IMR-90 (cell line): ENCODE measurements at regions not wholly inside any gene's neighbourhood (a gene's known extent, or its start where the extent isn't known, plus 50 kb on each side); places are given as distances from the start of the nearest gene placed in this dataset.

Source experiments
- ATAC-seq: fragments of 200-7000 bp; cut with Tn5 transposase; 2 replicates; pipeline ENCODE4 v1.9.1; 2020; ENCODE audit warnings: low read depth, mild to moderate bottlenecking, moderate library complexity
- BruUV-seq: library from RNA; stranded (reverse); fragments of 400-500 nt; replicated peaks from 2 replicates; lab custom pipeline; 2021; lab: Mats Ljungman, UMichigan
- CTCF ChIA-PET: fragments of 300-600 bp; formaldehyde crosslinking; extraction: SDS; loops from one replicate; lab custom pipeline; 2021; ENCODE audit warnings: antibody characterized with exemption; lab: Yijun Ruan, JAX
- POLR2A ChIA-PET: fragments of 300-600 bp; sonication (Branson Sonifier 250); formaldehyde crosslinking; loops from one replicate; lab custom pipeline; 2022; ENCODE audit warnings: antibody characterized with exemption; ENCODE audit not compliant: unreplicated experiment; lab: Charles Lee
- DNase-seq: peaks from one replicate; pipeline ENCODE4 v3.0.0; 2013
- H2AFZ ChIP-seq: replicated peaks from 2 replicates; pipeline ENCODE3; 2013; ENCODE audit warnings: low read length, mild to moderate bottlenecking; ENCODE audit not compliant: poor library complexity
- H2AK5ac ChIP-seq: 2 replicates; pipeline ENCODE4 v1.6.1; 2013; ENCODE audit warnings: low read depth, low read length, inconsistent platforms
- H2AK9ac ChIP-seq: replicated peaks from 2 replicates; pipeline ENCODE3; 2013; ENCODE audit warnings: mild to moderate bottlenecking, low read depth, low read length, moderate library complexity; ENCODE audit not compliant: poor library complexity
- H2BK120ac ChIP-seq: 2 replicates; pipeline ENCODE4 v1.6.1; 2013; ENCODE audit warnings: low read depth, low read length, inconsistent platforms
- H2BK15ac ChIP-seq: 3 replicates; pipeline ENCODE4 v1.6.1; 2013; ENCODE audit warnings: low read depth, low read length, inconsistent platforms
- H2BK20ac ChIP-seq: 2 replicates; pipeline ENCODE4 v1.6.1; 2013; ENCODE audit warnings: low read depth, mild to moderate bottlenecking, inconsistent platforms, low read length, moderate library complexity
- H2BK5ac ChIP-seq: 2 replicates; pipeline ENCODE4 v1.6.1; 2013; ENCODE audit warnings: mild to moderate bottlenecking, low read depth, low read length, inconsistent platforms; ENCODE audit not compliant: poor library complexity, severe bottlenecking
- H3K14ac ChIP-seq: replicated peaks from 2 replicates; pipeline ENCODE4 v1.6.1; 2013; ENCODE audit warnings: low read depth, low read length, inconsistent platforms
- H3K18ac ChIP-seq: 2 replicates; pipeline ENCODE4 v1.6.1; 2013; ENCODE audit warnings: low read depth, low read length, control low read depth
- H3K23ac ChIP-seq: 2 replicates; pipeline ENCODE4 v1.6.1; 2013; ENCODE audit warnings: low read depth, low read length, inconsistent platforms
- H3K27ac ChIP-seq: 2 replicates; pipeline ENCODE4 v1.5.1; 2013; ENCODE audit warnings: mild to moderate bottlenecking, control low read depth, low read length; ENCODE audit not compliant: insufficient read depth
- H3K27me3 ChIP-seq: 2 replicates; pipeline ENCODE4 v1.6.1; 2013; ENCODE audit warnings: low read length; ENCODE audit not compliant: control insufficient read depth, insufficient read depth
- H3K36me3 ChIP-seq: 2 replicates; pipeline ENCODE4 v1.6.1; 2013; ENCODE audit warnings: low read length, mixed read lengths; ENCODE audit not compliant: control insufficient read depth, insufficient read depth
- H3K4ac ChIP-seq: 2 replicates; pipeline ENCODE4 v1.6.1; 2013; ENCODE audit warnings: low read depth, low read length, inconsistent platforms
- H3K4me1 ChIP-seq: 2 replicates; pipeline ENCODE4 v1.6.1; 2013; ENCODE audit warnings: low read length, mixed read lengths; ENCODE audit not compliant: control insufficient read depth, insufficient read depth
- H3K4me2 ChIP-seq: 2 replicates; pipeline ENCODE4 v1.6.1; 2013; ENCODE audit warnings: low read depth, mild to moderate bottlenecking, control low read depth, low read length, moderate library complexity
- H3K4me3 ChIP-seq: 2 replicates; pipeline ENCODE4 v1.5.1; 2013; ENCODE audit warnings: low read depth, mild to moderate bottlenecking, control low read depth, low read length, moderate library complexity; ENCODE audit not compliant: insufficient read depth
- H3K56ac ChIP-seq: 2 replicates; pipeline ENCODE4 v1.6.1; 2013; ENCODE audit warnings: low read length, inconsistent platforms; ENCODE audit not compliant: insufficient read depth; ENCODE audit errors: extremely low read depth
- H3K79me1 ChIP-seq, 2 experiments: 2 replicates each; pipeline ENCODE4 v1.6.1; 2013; ENCODE audit warnings: low read length in 2 of 2, inconsistent platforms in 1 of 2, low read depth in 1 of 2
- H3K9ac ChIP-seq: 2 replicates; pipeline ENCODE4 v1.6.1; 2013; ENCODE audit warnings: low read depth, low read length, control low read depth
- H3K9me1 ChIP-seq: 2 replicates; pipeline ENCODE4 v1.6.1; 2013; ENCODE audit warnings: low read length, inconsistent platforms; ENCODE audit not compliant: insufficient read depth
- H3K9me3 ChIP-seq: 2 replicates; pipeline ENCODE4 v1.6.1; 2013; ENCODE audit warnings: low read length; ENCODE audit not compliant: control insufficient read depth, insufficient read depth
- H4K20me1 ChIP-seq: 2 replicates; pipeline ENCODE4 v1.6.1; 2013; ENCODE audit warnings: low read length, inconsistent platforms; ENCODE audit not compliant: insufficient read depth
- H4K5ac ChIP-seq: 2 replicates; pipeline ENCODE4 v1.6.1; 2013; ENCODE audit warnings: mild to moderate bottlenecking, low read depth, low read length, control low read depth
- H4K8ac ChIP-seq, 2 experiments: 2 replicates each; pipeline ENCODE4 v1.6.1; 2013; ENCODE audit warnings: low read depth in 2 of 2, low read length in 2 of 2, control low read depth in 1 of 2, inconsistent platforms in 1 of 2
- H4K91ac ChIP-seq: 2 replicates; pipeline ENCODE4 v1.6.1; 2013; ENCODE audit warnings: low read depth, low read length, inconsistent platforms; ENCODE audit not compliant: insufficient read depth
- ELK1 ChIP-seq: fragments of 150-350 bp; IDR thresholded peaks from 2 replicates; pipeline ENCODE4 v1.6.1; 2016; ENCODE audit warnings: low read depth, mild to moderate bottlenecking, low read length, moderate library complexity, borderline replicate concordance
- FOS ChIP-seq: fragments of 150-350 bp; IDR thresholded peaks from 2 replicates; pipeline ENCODE4 v1.6.1; 2016; ENCODE audit warnings: low read depth, low read length
- NFE2L2 ChIP-seq: fragments of 150-350 bp; IDR thresholded peaks from 2 replicates; pipeline ENCODE4 v1.6.1; 2016; ENCODE audit warnings: low read depth, mild to moderate bottlenecking, low read length
- RAD21 ChIP-seq: IDR thresholded peaks from 2 replicates; pipeline ENCODE4 v1.6.1; 2012; ENCODE audit warnings: low read length, improper control_type of control experiment
- RFX5 ChIP-seq: IDR thresholded peaks from 2 replicates; pipeline ENCODE4 v1.8.0; 2012; ENCODE audit warnings: low read depth, mild to moderate bottlenecking, low read length, moderate library complexity
- SMC3 ChIP-seq: fragments of 150-350 bp; IDR thresholded peaks from 2 replicates; pipeline ENCODE4 v1.6.1; 2016; ENCODE audit warnings: low read depth, mild to moderate bottlenecking, antibody characterized with exemption, low read length, moderate library complexity
- USF2 ChIP-seq: fragments of 150-350 bp; IDR thresholded peaks from 2 replicates; pipeline ENCODE4 v1.6.1; 2017; ENCODE audit warnings: mild to moderate bottlenecking, antibody characterized with exemption, low read length, low read depth
- WGBS, 2 experiments: methylation state at CpG; one replicate each; pipeline versions ENCODE4 v1.1.5 to v1.1.7; 2013; ENCODE audit warnings: missing lambda C conversion rate in 2 of 2; ENCODE audit not compliant: insufficient read length in 1 of 2; ENCODE audit errors: extremely low coverage in 2 of 2; 5-methylcytosine and 5-hydroxymethylcytosine counted together
- dilution Hi-C: fragments of 300-500 bp; cut with HindIII; formaldehyde crosslinking; loops from one replicate; pipeline ENCODE4 v1.14.3; 2018; ENCODE audit warnings: low sequenced_read_pairs; ENCODE audit not compliant: unreplicated experiment
- in situ Hi-C: fragments of 300-500 bp; cut with MboI; formaldehyde crosslinking; loops from 3 replicates; pipeline ENCODE4 v1.14.3; 2019; ENCODE audit warnings: low sequenced_read_pairs, inconsistent platforms, mixed read lengths
- intact Hi-C: fragments of 100-400 bp; cut with micrococcal nuclease; formaldehyde crosslinking; loops from 2 replicates; pipeline ENCODE4 v1.10.0; 2022

- no peak overlapping the region for H2BK15ac ChIP-seq
- no peak for TF ChIP-seq SMC3
- TF ChIP-seq USF2, result no peak
- TF ChIP-seq NFE2L2, result no peak
- no peak for TF ChIP-seq FOS
- TF ChIP-seq RAD21, result no peak
- no peak for TF ChIP-seq RFX5
- TF ChIP-seq ELK1, result no peak
- DNase-seq, result no peak
- H3K9ac ChIP-seq, result no peak overlapping the region
- no peak overlapping the region for H3K4ac ChIP-seq
- H2BK5ac ChIP-seq, result no peak overlapping the region
- no peaks in the 10 kb centered on the region for H3K9me1 ChIP-seq
- H3K18ac ChIP-seq, result no peak overlapping the region
- no peaks in the 10 kb centered on the region for H3K36me3 ChIP-seq
- no peaks in the 10 kb centered on the region for H4K20me1 ChIP-seq
- no peaks in the 10 kb centered on the region for H3K9me3 ChIP-seq
- H3K4me2 ChIP-seq, result no peak overlapping the region
- in situ Hi-C loops (no loop called here), intact Hi-C loops (no loop called here), dilution Hi-C loops (no loop called here)
- ChIA-PET POLR2A (no interaction called here), CTCF (no interaction called here)
- H4K5ac ChIP-seq, result no peak overlapping the region
- no TSS peak for BruUV-seq
- ATAC-seq, result no peak
- no peak overlapping the region for H3K14ac ChIP-seq
- no peak overlapping the region for H2AFZ ChIP-seq
- no peak overlapping the region for H3K4me3 ChIP-seq
- no peak overlapping the region for H4K8ac ChIP-seq
- H4K91ac ChIP-seq, result no peak overlapping the region
- H2BK120ac ChIP-seq, result no peak overlapping the region
- H3K79me1 ChIP-seq, result no peaks in the 10 kb centered on the region
- no peak overlapping the region for H2BK20ac ChIP-seq
- H3K56ac ChIP-seq, result no peak overlapping the region
- no peak overlapping the region for H3K27ac ChIP-seq
- no peak overlapping the region for H3K23ac ChIP-seq
- no peaks in the 10 kb centered on the region for H3K4me1 ChIP-seq
- no CpG with 5 or more reads among the region's 7 CpGs for WGBS, 2 experiments
- no peak overlapping the region for H2AK5ac ChIP-seq
- no peak overlapping the region for H2AK9ac ChIP-seq
- no peaks in the 10 kb centered on the region for H3K27me3 ChIP-seq
These were observed 176.3 kb downstream of the RASSF9 start for GRCh38 chr12:85659754-85660530.
